DOHH2 (cell line): ENCODE measurements at regions not wholly inside any gene's neighbourhood (a gene's known extent, or its start where the extent isn't known, plus 50 kb on each side); places are given as distances from the start of the nearest gene placed in this dataset.

Source experiments
- H3F3A ChIP-seq: fragments of 200-600 bp; sonication (generic), shearing (Covaris generic); 2 replicates; pipeline ENCODE4 v1.6.0; 2016; ENCODE audit warnings: antibody characterized with exemption, mild to moderate bottlenecking; ENCODE audit not compliant: control insufficient read depth, insufficient read depth
- H3K27ac ChIP-seq: fragments of 200-600 bp; sonication (generic); 2 replicates; pipeline ENCODE4 v1.5.1; 2014; ENCODE audit warnings: low read depth, mild to moderate bottlenecking, low read length, moderate library complexity
- H3K27me3 ChIP-seq: fragments of 200-600 bp; sonication (generic); 2 replicates; pipeline ENCODE4 v1.6.1; 2014; ENCODE audit warnings: mild to moderate bottlenecking, low read length, mixed read lengths; ENCODE audit not compliant: control insufficient read depth
- H3K36me3 ChIP-seq: fragments of 200-600 bp; sonication (generic); 2 replicates; pipeline ENCODE4 v1.6.1; 2014; ENCODE audit warnings: mild to moderate bottlenecking, low read length, moderate library complexity, mixed read lengths; ENCODE audit not compliant: control insufficient read depth
- H3K4me1 ChIP-seq: fragments of 200-600 bp; sonication (generic); 2 replicates; pipeline ENCODE4 v1.6.1; 2014; ENCODE audit warnings: mild to moderate bottlenecking, low read length, mixed read lengths; ENCODE audit not compliant: control insufficient read depth
- H3K4me2 ChIP-seq: fragments of 200-600 bp; sonication (generic); 2 replicates; pipeline ENCODE4 v1.6.0; 2014; ENCODE audit warnings: mild to moderate bottlenecking, low read length, moderate library complexity
- H3K4me3 ChIP-seq: fragments of 200-600 bp; sonication (generic); 2 replicates; pipeline ENCODE4 v1.5.1; 2014; ENCODE audit warnings: mild to moderate bottlenecking, low read length, mixed read lengths
- H3K79me2 ChIP-seq: fragments of 200-600 bp; sonication (generic); 2 replicates; pipeline ENCODE4 v1.6.1; 2014; ENCODE audit warnings: mild to moderate bottlenecking, low read length, mixed read lengths; ENCODE audit not compliant: control insufficient read depth
- H3K9me2 ChIP-seq: fragments of 200-600 bp; sonication (generic); replicated peaks from 2 replicates; pipeline ENCODE4 v1.6.1; 2014; ENCODE audit warnings: mild to moderate bottlenecking, low read length, mixed read lengths; ENCODE audit not compliant: control insufficient read depth
- H3K9me3 ChIP-seq: fragments of 200-600 bp; sonication (generic); 2 replicates; pipeline ENCODE4 v1.6.1; 2014; ENCODE audit warnings: antibody characterized with exemption, low read length, mixed read lengths; ENCODE audit not compliant: control insufficient read depth, insufficient read depth
- H4K20me1 ChIP-seq: fragments of 200-600 bp; sonication (generic); 2 replicates; pipeline ENCODE4 v1.6.0; 2014; ENCODE audit warnings: low read depth, mild to moderate bottlenecking, antibody characterized with exemption, low read length, moderate library complexity; ENCODE audit not compliant: control insufficient read depth, insufficient read depth
- CTCF ChIP-seq: fragments of 200-600 bp; sonication (generic); IDR thresholded peaks from one replicate; pipeline ENCODE4 v1.5.1; 2014; ENCODE audit warnings: antibody characterized with exemption, mild to moderate bottlenecking, low read depth, low read length; ENCODE audit not compliant: poor library complexity, severe bottlenecking
- EZH2phosphoT487 ChIP-seq: fragments of 200-600 bp; sonication (generic); IDR thresholded peaks from 2 replicates; pipeline ENCODE4 v1.6.1; 2017; ENCODE audit warnings: borderline replicate concordance, mild to moderate bottlenecking, antibody characterized with exemption, low read length, moderate library complexity, mixed read lengths

- Histone ChIP-seq H3K27ac (no peak overlapping the region), H3K9me3 (no peaks in the 10 kb centered on the region)
- TF ChIP-seq EZH2phosphoT487, result no peak
- no peak for TF ChIP-seq CTCF
These were observed 139.7 kb upstream of the CFAP20DC start for GRCh38 chr3:59189526-59189925.

GRCh38 chr3:59186725-59187124 lies 136.9 kb upstream of the CFAP20DC start:
- Histone ChIP-seq H3K4me1 (no peaks in the 10 kb centered on the region), H3K79me2 (no peaks in the 10 kb centered on the region), H3K27me3 (no peaks in the 10 kb centered on the region), H3F3A (no peaks in the 10 kb centered on the region), H3K4me2 (no peak overlapping the region), H3K9me3 (no peaks in the 10 kb centered on the region), H3K9me2 (no peaks in the 10 kb centered on the region), H4K20me1 (no peaks in the 10 kb centered on the region), H3K36me3 (no peaks in the 10 kb centered on the region), H3K27ac (no peak overlapping the region), H3K4me3 (no peak overlapping the region)
- no peak for TF ChIP-seq EZH2phosphoT487
- TF ChIP-seq CTCF, result no peak

More at GRCh38 chr3:59189526-59189925, 139.7 kb upstream of the CFAP20DC start:
- H3F3A ChIP-seq, result no peaks in the 10 kb centered on the region
- H3K79me2 ChIP-seq, result no peaks in the 10 kb centered on the region
- no peaks in the 10 kb centered on the region for H4K20me1 ChIP-seq
- H3K36me3 ChIP-seq, result no peaks in the 10 kb centered on the region
- no peaks in the 10 kb centered on the region for H3K4me1 ChIP-seq
- H3K4me3 ChIP-seq, result no peak overlapping the region
- no peak overlapping the region for H3K4me2 ChIP-seq
- H3K27me3 ChIP-seq, result no peaks in the 10 kb centered on the region
- no peaks in the 10 kb centered on the region for H3K9me2 ChIP-seq

GRCh38 chr3:59185591-59186369 lies 136.0 kb upstream of the CFAP20DC start:
- H3F3A ChIP-seq, result no peaks in the 10 kb centered on the region
- no peak overlapping the region for H3K4me3 ChIP-seq
- TF ChIP-seq EZH2phosphoT487, result no peak
- no peak for TF ChIP-seq CTCF
- H3K9me2 ChIP-seq, result no peaks in the 10 kb centered on the region
- no peaks in the 10 kb centered on the region for H3K36me3 ChIP-seq
- no peak overlapping the region for H3K4me2 ChIP-seq
- no peak overlapping the region for H3K27ac ChIP-seq
- H3K79me2 ChIP-seq, result no peaks in the 10 kb centered on the region
- no peaks in the 10 kb centered on the region for H4K20me1 ChIP-seq
- no peaks in the 10 kb centered on the region for H3K27me3 ChIP-seq
- no peaks in the 10 kb centered on the region for H3K9me3 ChIP-seq
- H3K4me1 ChIP-seq, result no peaks in the 10 kb centered on the region
